ENCODE measurements at regions not wholly inside any gene's neighbourhood (a gene's known extent, or its start where the extent isn't known, plus 50 kb on each side); places are given as distances from the start of the nearest gene placed in this dataset.

GRCh38 chr13:111969551-111970135, 97.3 kb upstream of the SOX1 start (continued):
- TF ChIP-seq, protein P1, sequence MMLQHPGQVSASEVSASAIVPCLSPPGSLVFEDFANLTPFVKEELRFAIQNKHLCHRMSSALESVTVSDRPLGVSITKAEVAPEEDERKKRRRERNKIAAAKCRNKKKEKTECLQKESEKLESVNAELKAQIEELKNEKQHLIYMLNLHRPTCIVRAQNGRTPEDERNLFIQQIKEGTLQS (IDR thresholded peaks at IDR 0.05; ENCODE audit: insufficient read depth, low read depth, low read length): no peak
